SK-N-SH (cell line): ENCODE measurements at regions not wholly inside any gene's neighbourhood (a gene's known extent, or its start where the extent isn't known, plus 50 kb on each side); places are given as distances from the start of the nearest gene placed in this dataset.

Experiments
- CTCF ChIA-PET: fragments of 300-600, 350-600 bp; formaldehyde crosslinking; extraction: SDS; loops from one replicate; lab custom pipeline; 2021; lab: Yijun Ruan, JAX
- POLR2A ChIA-PET: fragments of 350-600 bp; sonication (Branson Sonifier 250); formaldehyde crosslinking; extraction: SDS; loops from one replicate; lab custom pipeline; 2020; ENCODE audit warnings: antibody characterized with exemption, inconsistent platforms; lab: Yijun Ruan, JAX
- DNase-seq: peaks from one replicate; pipeline ENCODE4 v3.0.0; 2012
- H2AFZ ChIP-seq: fragments of 200-600 bp; sonication (generic); 2 replicates; pipeline ENCODE4 v1.8.1; 2016; ENCODE audit warnings: antibody characterized with exemption, mild to moderate bottlenecking, low read depth
- H3F3A ChIP-seq: fragments of 200-600 bp; sonication (generic); replicated peaks from 2 replicates; pipeline ENCODE3; 2016; ENCODE audit warnings: antibody characterized with exemption, mild to moderate bottlenecking; ENCODE audit not compliant: insufficient read depth
- H3K27ac ChIP-seq, 2 experiments: fragments of 200-500 bp in 1 of 2; fragments of 200-600 bp in 1 of 2; sonication (Bioruptor generic) in 1 of 2; sonication (generic), shearing (Covaris generic) in 1 of 2; 2 replicates each; pipeline versions ENCODE4 v1.5.1 to v1.6.1; 2014 to 2016; ENCODE audit warnings: low read depth in 2 of 2, inconsistent platforms in 1 of 2, low read length in 1 of 2, mild to moderate bottlenecking in 1 of 2, mixed read lengths in 1 of 2
- H3K27me3 ChIP-seq: fragments of 200-600 bp; sonication (generic), shearing (Covaris generic); 2 replicates; pipeline ENCODE4 v1.6.1; 2016; ENCODE audit warnings: mixed run types; ENCODE audit not compliant: insufficient read depth
- H3K36me3 ChIP-seq, 2 experiments: fragments of 200-500 bp in 1 of 2; fragments of 200-600 bp in 1 of 2; sonication (Bioruptor generic) in 1 of 2; sonication (generic) in 1 of 2; replicated peaks in 1 of 2; 2 replicates each; pipeline versions ENCODE3 to v1.5.1; 2014 to 2016; ENCODE audit warnings: low read length in 1 of 2, mild to moderate bottlenecking in 1 of 2; ENCODE audit not compliant: insufficient read depth in 2 of 2, control insufficient read depth in 1 of 2
- H3K4me1 ChIP-seq, 2 experiments: fragments of 200-500 bp in 1 of 2; fragments of 200-600 bp in 1 of 2; sonication (Bioruptor generic) in 1 of 2; sonication (generic), shearing (Covaris generic) in 1 of 2; 2 replicates each; pipeline versions ENCODE4 v1.5.1 to v1.6.1; 2014 to 2016; ENCODE audit warnings: low read depth in 1 of 2, low read length in 1 of 2, mixed run types in 1 of 2; ENCODE audit not compliant: insufficient read depth in 2 of 2, control insufficient read depth in 1 of 2
- H3K4me2 ChIP-seq: fragments of 200-600 bp; sonication (generic), shearing (Covaris generic); 2 replicates; pipeline ENCODE4 v1.6.1; 2017; ENCODE audit warnings: mixed run types
- H3K4me3 ChIP-seq, 2 experiments: fragments of 200-500 bp in 1 of 2; fragments of 200-600 bp in 1 of 2; sonication (Bioruptor generic) in 1 of 2; sonication (generic), shearing (Covaris generic) in 1 of 2; 2 replicates each; pipeline versions ENCODE4 v1.5.1 to v1.8.1; 2014 to 2016; ENCODE audit warnings: low read depth in 2 of 2, inconsistent platforms in 1 of 2, low read length in 1 of 2, mild to moderate bottlenecking in 1 of 2, mixed read lengths in 1 of 2, moderate library complexity in 1 of 2
- H3K79me2 ChIP-seq: fragments of 200-600 bp; sonication (generic); 2 replicates; pipeline ENCODE4 v1.8.1; 2017; ENCODE audit warnings: mild to moderate bottlenecking; ENCODE audit not compliant: insufficient read depth
- H3K9ac ChIP-seq: fragments of 200-600 bp; sonication (generic); 2 replicates; pipeline ENCODE4 v1.6.1; 2017; ENCODE audit warnings: mixed run types
- H3K9me2 ChIP-seq: fragments of 200-600 bp; sonication (generic); 2 replicates; pipeline ENCODE4 v1.6.1; 2017; ENCODE audit warnings: mixed run types
- H3K9me3 ChIP-seq: fragments of 200-600 bp; sonication (generic); 2 replicates; pipeline ENCODE4 v1.6.1; 2017; ENCODE audit warnings: mixed run types, mild to moderate bottlenecking, moderate library complexity
- H4K20me1 ChIP-seq: fragments of 200-600 bp; sonication (generic); 2 replicates; pipeline ENCODE4 v1.6.1; 2017; ENCODE audit warnings: mild to moderate bottlenecking, mixed run types; ENCODE audit not compliant: insufficient read depth
- CTCF ChIP-seq: fragments of 200-600 bp; sonication (generic); IDR thresholded peaks from 2 replicates; pipeline ENCODE4 v1.6.1; 2017; ENCODE audit warnings: antibody characterized with exemption, mild to moderate bottlenecking, moderate library complexity
- ELF1 ChIP-seq: IDR thresholded peaks from 2 replicates; pipeline ENCODE4 v1.4.0; 2012
- EP300 ChIP-seq, 2 experiments: IDR thresholded peaks; 2 replicates each; pipeline versions ENCODE4 v1.4.0 to v1.6.1; 2012; ENCODE audit warnings: borderline replicate concordance in 1 of 2, low read depth in 1 of 2, low read length in 1 of 2
- MEF2A ChIP-seq: IDR thresholded peaks from 2 replicates; pipeline ENCODE4 v1.4.0; 2012; ENCODE audit warnings: low read depth, borderline replicate concordance
- MXI1 ChIP-seq: IDR thresholded peaks from 2 replicates; pipeline ENCODE4 v1.6.1; 2012; ENCODE audit warnings: mild to moderate bottlenecking, low read depth, low read length, improper control_type of control experiment
- NRF1 ChIP-seq: IDR thresholded peaks from 2 replicates; pipeline ENCODE4 v1.6.1; 2012; ENCODE audit warnings: low read depth, mild to moderate bottlenecking, low read length
- YY1 ChIP-seq: IDR thresholded peaks from 2 replicates; pipeline ENCODE4 v1.4.0; 2012; ENCODE audit warnings: low read depth, mild to moderate bottlenecking
- WGBS: methylation state at CpG from one replicate; pipeline ENCODE4 v1.1.6; 2017; ENCODE audit warnings: low lambda C conversion rate; 5-methylcytosine and 5-hydroxymethylcytosine counted together
- TF ChIP-seq, protein P1 (sequence below): IDR thresholded peaks from 2 replicates; pipeline ENCODE4 v1.6.1; 2012; ENCODE audit warnings: mild to moderate bottlenecking, low read depth, low read length, moderate library complexity
- TF ChIP-seq, protein P2 (sequence below): IDR thresholded peaks from 2 replicates; pipeline ENCODE4 v1.4.0; 2012; ENCODE audit warnings: low read depth, borderline replicate concordance

DNA sequence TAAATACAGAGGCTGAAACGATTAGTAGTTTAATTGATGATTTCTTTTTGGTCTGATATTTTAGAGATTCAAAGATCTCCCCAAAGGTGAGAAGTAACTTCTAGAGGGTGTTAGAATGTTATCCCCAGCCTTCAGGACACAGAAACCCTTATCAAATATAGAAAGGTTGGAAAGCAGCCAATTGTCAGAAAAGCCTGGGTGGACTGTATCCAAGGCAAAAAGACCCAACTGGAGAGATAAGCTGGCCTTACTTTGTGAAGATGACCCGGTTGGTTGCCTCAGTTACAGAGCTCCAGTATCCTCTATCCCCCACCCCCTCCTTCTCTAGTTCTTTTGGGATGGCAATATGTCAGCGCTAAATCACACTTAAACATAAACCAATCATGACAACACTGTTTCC lies 75.7 kb downstream of the GCNT4 start:
- Histone ChIP-seq H3K9me3 (no peaks in the 10 kb centered on the region), H3K9ac (no peak overlapping the region), H4K20me1 (no peaks in the 10 kb centered on the region), H3K36me3 (no peaks in the 10 kb centered on the region), H3K79me2 (no peaks in the 10 kb centered on the region), H3K27ac (no peak overlapping the region), H3K4me1 (peaks cover 0 to 2% of the 10 kb centered on the region in 2 experiments; a peak in 2 of 4 replicates), H3K9me2 (no peaks in the 10 kb centered on the region), H3F3A (no peaks in the 10 kb centered on the region), H2AFZ (no peak overlapping the region), H3K4me3 (no peak overlapping the region), H3K4me2 (no peak overlapping the region), H3K27me3 (no peaks in the 10 kb centered on the region)
- WGBS = 42% methylated on average over 3 of the region's 3 CpGs
- ChIA-PET CTCF (no interaction called here), POLR2A (no interaction called here)
- DNase-seq = peak; percentile 3
- TF ChIP-seq EP300 (IDR thresholded peaks at IDR 0.05; ENCODE audit: borderline replicate concordance in 1 of 2, low read depth in 1 of 2, low read length in 1 of 2) = no peak
- no peak for TF ChIP-seq YY1
- TF ChIP-seq CTCF = no peak
- no peak for TF ChIP-seq MXI1
- TF ChIP-seq, protein P1, sequence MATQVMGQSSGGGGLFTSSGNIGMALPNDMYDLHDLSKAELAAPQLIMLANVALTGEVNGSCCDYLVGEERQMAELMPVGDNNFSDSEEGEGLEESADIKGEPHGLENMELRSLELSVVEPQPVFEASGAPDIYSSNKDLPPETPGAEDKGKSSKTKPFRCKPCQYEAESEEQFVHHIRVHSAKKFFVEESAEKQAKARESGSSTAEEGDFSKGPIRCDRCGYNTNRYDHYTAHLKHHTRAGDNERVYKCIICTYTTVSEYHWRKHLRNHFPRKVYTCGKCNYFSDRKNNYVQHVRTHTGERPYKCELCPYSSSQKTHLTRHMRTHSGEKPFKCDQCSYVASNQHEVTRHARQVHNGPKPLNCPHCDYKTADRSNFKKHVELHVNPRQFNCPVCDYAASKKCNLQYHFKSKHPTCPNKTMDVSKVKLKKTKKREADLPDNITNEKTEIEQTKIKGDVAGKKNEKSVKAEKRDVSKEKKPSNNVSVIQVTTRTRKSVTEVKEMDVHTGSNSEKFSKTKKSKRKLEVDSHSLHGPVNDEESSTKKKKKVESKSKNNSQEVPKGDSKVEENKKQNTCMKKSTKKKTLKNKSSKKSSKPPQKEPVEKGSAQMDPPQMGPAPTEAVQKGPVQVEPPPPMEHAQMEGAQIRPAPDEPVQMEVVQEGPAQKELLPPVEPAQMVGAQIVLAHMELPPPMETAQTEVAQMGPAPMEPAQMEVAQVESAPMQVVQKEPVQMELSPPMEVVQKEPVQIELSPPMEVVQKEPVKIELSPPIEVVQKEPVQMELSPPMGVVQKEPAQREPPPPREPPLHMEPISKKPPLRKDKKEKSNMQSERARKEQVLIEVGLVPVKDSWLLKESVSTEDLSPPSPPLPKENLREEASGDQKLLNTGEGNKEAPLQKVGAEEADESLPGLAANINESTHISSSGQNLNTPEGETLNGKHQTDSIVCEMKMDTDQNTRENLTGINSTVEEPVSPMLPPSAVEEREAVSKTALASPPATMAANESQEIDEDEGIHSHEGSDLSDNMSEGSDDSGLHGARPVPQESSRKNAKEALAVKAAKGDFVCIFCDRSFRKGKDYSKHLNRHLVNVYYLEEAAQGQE = no peak

GRCh38 chr5:74975582-74975981 lies 76.8 kb downstream of the GCNT4 start:
- 17% methylated on average over 3 of the region's 3 CpGs for WGBS
- Histone ChIP-seq H3K36me3 (no peaks in the 10 kb centered on the region), H3K9me3 (no peaks in the 10 kb centered on the region)
- no peak for TF ChIP-seq ELF1
- TF ChIP-seq MXI1 = no peak
- TF ChIP-seq MEF2A = no peak
- TF ChIP-seq, protein P2, sequence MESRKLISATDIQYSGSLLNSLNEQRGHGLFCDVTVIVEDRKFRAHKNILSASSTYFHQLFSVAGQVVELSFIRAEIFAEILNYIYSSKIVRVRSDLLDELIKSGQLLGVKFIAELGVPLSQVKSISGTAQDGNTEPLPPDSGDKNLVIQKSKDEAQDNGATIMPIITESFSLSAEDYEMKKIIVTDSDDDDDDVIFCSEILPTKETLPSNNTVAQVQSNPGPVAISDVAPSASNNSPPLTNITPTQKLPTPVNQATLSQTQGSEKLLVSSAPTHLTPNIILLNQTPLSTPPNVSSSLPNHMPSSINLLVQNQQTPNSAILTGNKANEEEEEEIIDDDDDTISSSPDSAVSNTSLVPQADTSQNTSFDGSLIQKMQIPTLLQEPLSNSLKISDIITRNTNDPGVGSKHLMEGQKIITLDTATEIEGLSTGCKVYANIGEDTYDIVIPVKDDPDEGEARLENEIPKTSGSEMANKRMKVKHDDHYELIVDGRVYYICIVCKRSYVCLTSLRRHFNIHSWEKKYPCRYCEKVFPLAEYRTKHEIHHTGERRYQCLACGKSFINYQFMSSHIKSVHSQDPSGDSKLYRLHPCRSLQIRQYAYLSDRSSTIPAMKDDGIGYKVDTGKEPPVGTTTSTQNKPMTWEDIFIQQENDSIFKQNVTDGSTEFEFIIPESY = no peak
- no peak for TF ChIP-seq NRF1
- TF ChIP-seq, all 33 proteins: peak for 0
- Histone ChIP-seq H3K9me2 (no peaks in the 10 kb centered on the region), H2AFZ (no peak overlapping the region), H3K79me2 (no peaks in the 10 kb centered on the region), H3K4me1 (peaks cover 0 to 2% of the 10 kb centered on the region in 2 experiments; a peak in 2 of 4 replicates), H3K4me3 (no peak overlapping the region), H3K27me3 (no peaks in the 10 kb centered on the region), H3K9ac (no peak overlapping the region), H4K20me1 (no peaks in the 10 kb centered on the region), H3K27ac (no peak overlapping the region), H3K4me2 (no peak overlapping the region), H3F3A (no peaks in the 10 kb centered on the region)
- ChIA-PET CTCF (no interaction called here), POLR2A (no interaction called here)
- DNase-seq = no peak
